Stimulated activated CD4-positive, alpha-beta T cell treated with anti-CD3 and anti-CD28 coated beads, Interleukin-2, amount 100 ng/mL, for 48 hours (primary cell): ENCODE measurements at regions not wholly inside any gene's neighbourhood (a gene's known extent, or its start where the extent isn't known, plus 50 kb on each side); places are given as distances from the start of the nearest gene placed in this dataset.
"Not testable (repeated sequence)": the region's sequence is repeated elsewhere in the genome, so short reads cannot be mapped to it uniquely, and the experiment has no call there.

Experiments used
- DNase-seq, 2 donors: peaks; one replicate each; pipeline ENCODE4 v3.0.0-alpha.2; 2020

DNA sequence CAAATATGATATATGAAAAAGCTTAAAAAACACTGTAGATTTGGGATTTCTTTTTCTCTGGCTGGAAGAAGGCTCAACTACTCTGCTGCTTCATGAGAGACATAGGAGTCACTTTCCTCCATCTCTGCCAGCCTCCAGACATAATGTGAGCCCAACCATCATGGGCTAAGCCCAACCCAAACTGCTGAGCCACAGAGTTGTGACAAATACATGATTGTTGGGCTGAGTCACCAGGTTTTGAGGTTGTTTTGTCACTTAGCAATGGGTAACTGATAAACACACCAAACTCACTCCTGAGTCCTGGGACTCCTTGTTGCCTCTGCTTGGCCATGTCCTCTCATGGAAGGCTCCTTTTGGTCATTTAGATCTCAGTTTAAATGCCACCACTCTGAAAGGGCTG, 381.8 kb upstream of the FZD8 start:
- DNase-seq: no peak

DNA sequence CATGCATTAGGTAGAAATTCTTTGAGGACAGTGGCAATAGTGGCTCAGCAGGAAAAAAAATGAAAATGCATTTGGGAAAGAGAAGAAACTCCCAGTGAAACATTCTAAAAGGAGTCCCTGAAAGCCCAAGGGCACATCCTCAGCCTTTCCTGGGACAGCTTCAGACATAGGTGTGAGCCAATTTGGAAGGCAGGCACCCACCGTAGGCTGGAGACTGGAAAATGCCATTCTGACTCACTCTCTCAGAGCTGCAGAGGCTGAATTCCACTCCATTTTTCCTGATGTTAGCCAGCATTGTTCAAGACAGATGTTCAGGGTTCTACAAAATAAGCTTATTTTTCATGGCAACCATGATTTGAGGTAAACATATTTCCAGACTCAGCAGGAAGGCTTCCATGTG, 379.0 kb upstream of the FZD8 start:
- no peak for DNase-seq

DNA sequence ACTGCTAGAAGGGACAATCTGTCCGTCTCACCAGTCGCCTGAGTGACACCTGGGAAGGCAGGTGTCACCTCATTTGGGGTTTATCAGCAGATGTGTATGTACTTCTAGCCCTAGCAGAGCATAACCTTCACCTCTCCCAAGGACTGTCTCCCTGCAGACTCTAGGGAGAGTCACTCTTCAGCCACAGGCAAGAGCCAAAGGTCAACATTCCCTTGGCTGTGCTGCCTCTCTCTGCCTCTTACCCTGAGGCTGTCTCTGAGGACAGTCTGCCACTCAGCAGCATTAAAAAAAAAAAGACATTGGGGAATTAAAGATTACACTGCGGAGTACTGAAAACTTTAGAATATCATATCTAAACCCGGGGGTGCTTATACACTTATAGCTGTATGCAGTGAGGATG, 377.7 kb upstream of the FZD8 start:
- no peak for DNase-seq

DNA sequence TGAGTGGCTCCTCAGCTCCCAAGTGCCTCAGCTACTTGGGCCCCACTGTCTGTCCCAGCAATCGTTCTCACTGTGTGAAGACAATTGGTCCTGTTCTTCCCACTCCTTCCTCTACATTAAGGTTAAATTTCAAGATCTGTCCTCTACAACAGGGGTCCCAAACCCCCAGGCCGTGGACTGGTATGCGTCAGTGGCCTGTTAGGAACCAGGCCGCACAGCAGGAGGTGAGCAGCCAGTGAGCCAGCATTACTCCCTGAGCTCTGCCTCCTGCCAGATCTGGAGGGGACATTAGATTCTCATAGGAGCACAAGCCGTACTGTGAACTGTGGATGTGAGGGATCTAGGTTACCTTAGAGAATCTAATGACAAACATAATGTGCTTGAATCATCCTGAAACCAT, 376.9 kb upstream of the FZD8 start:
- DNase-seq: no peak

DNA sequence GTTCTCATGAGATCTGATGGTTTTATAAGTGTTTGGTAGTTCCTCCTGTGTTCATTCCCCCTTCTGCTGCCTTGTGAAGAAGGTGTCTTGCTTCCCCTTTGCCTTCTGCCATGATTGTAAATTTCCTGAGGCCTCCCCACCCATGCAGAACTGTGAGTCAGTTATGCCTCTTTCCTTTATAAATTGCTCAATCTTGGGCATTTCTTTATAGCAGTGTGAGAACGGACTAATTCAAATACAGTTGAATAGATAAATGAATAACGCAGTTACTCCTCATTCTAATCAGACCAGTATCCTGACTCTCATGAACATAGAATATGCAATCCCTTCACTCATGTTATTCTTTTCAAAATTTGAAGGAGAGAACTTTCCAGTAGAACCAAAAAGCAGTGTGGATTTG, 375.0 kb upstream of the FZD8 start:
- no peak for DNase-seq

DNA sequence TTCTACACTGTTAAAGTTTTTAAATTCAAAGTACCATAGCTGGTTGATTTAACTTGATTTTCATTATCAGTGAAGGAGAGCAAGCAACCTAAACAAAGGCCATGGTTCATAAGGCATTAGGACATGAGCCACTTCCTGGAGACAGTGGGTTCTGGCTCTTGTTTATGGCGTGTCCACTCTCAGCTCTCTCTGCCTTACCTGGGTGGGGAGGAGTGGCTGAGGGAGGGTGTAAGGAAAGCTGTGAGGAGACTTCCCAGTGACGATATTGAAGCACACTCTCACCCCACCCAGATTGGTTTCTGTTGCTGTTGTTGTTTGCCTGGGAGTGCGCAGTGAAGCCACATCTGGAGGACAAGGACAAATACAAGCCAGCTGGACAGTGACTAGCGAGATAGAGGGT, 365.3 kb upstream of the FZD8 start:
- no peak for DNase-seq

DNA sequence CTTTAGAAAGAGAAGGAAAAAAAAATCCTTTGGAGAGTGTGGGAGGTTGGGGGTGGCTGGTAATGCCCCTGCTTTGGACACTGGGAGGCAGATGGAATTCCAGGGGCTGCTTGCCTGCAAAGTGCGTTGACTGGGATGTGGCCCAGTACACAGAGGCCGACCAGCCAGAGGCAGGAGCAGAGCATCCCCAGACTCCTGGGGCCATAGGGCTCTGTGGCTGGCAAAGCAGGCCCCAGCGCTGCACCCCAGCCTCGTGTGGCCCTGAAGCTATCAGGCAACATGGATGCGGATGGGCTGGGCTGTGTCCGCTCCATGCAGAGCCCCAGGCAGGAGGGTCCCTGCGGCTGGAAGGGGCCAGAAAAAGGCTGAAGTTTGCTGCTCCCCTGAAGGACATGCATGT, 361.6 kb upstream of the FZD8 start:
- DNase-seq: no peak

DNA sequence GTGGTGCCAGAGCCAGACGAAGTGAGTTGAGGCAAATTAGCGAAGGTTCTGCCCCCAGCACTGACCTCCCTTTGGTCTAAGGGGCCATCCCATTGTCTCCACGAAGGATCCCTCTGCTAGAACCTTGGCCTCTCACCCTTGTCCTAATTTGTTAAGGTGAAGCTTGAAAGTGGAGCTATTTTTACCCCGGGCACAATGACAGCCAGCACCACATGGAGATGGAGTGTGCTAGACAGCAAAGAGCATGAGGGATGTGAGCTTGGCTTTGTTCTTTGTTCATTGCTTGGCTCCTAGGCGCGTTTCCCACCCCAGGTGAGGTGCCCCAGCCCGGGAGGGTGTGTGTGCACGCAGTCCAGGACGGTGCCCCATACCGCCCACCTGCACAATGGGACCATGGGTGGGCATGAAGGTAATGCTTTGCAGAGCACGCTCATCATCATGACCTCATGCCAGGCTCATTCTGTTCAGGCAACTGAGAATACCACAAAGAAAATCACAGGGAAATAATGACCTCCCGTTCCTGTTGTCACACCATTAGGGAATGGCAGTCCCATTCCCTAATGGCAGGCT, 361.0 kb upstream of the FZD8 start:
- no peak for DNase-seq

DNA sequence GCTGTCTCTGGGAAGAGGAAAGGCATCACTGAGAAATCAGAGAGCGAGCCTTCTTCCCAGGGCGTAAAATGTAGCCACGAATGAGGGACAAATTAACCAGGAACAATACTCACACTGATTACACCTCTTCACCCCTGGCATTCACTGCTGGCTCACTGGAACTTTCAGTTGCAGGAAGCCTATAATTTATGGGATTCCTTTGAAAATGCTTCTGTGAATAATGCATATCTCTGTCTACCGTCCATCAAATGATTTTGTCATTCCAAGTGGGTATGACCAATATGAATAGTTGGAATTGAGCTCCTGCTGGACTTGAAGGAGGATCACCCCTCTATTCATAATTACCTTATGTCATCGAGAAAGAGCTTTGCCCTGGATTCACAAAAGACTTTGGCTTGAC, 360.3 kb upstream of the FZD8 start:
- no peak for DNase-seq

DNA sequence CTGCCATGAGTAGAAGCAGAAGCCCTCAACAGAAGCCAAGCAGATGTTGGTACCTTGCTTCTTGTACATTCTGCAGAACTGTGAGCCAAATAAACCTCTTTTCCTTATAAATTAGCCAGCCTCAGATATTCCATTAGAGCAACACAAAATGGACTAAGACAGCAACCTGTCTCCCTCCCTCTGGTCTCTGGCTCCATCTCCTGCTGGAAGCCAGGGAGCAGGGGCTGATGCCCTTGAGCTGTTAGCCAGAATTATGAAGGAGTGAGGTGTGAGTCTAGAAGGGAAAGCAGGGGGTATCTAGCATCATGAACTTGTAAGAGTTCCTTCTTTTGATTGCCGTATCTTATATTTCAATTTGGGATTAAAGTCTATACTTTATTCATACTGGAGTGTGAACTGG, 358.7 kb upstream of the FZD8 start:
- not testable (repeated sequence) for DNase-seq

DNA sequence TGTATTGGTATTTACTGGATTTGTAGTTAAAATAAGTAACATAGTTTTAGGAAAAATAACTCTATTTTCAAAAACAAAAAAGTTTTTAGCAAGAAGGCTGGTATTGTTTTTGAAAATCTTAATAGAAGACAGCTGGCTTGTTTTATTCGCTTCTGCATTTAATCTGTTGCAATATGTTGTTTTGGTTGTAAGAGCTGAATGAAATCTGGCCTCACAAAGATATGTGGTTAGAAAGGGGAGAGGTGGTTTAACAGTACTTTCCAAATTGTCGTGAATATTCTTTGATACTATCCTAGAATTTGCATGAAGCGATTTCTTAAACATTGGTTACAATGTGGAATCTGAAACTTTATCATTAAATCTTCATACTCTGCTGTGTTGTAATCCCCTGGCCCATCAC, 355.9 kb upstream of the FZD8 start:
- no peak for DNase-seq

DNA sequence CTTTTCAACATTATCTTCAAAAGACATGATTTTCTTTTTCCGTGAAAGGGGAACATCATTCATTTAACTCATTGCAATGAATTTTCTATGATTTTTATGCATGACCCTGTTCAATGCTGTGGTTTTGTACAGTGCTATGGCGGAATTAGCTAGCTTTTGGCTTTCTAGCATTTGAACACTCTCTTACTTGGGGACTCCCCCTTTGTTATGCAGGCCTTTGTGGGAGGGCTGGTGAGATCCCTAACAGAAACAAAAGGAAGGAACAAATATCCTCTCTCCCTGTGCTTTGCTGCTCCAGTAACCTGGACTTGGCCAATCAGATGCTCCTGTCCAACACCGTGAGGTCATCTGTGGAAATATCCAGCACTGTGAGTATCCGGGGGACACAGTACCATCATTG, 353.4 kb upstream of the FZD8 start:
- DNase-seq: no peak

DNA sequence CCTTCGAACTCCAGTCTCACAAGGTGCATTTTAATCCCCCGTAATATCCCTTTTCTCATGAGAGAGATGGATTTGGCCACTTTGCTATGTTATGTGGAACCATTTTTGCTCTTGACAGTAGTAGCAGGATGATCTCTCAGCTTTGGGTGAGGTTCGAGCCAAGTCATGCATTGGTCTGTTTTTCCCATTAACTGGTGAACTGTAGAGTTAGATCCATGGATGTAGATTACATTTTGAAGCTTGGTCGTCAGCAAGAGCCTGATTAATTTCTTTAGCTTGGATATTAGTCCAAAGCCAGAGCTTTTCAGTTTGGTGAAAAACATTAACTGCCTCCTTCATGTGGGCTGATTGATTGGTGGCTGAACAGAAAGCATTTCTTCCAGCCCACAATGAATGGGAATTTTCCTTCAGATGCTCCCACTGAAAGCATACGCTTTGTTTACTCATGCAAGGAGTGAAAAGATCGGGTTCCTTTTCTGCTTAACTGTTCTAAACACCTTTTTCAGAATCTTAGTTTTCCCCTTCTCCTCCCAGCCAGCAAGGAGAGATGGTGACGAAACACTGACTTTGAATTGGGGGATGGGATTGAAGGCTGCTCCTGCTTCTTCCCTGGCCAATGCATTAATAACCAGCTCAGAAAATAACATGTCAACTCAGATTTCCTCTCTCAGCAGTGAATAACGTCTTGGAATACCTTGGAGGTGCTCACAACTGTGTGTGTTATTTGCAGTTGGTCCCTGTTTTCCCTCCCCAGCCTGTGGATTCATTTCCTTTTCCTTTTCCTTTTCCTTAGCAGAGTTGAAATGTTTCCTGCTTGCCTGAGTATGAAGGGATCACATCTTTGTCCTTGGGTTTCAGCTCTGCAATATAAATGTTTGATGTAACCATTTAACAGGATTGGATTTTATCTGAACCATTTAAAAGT, 351.8 kb upstream of the FZD8 start:
- DNase-seq: no peak

DNA sequence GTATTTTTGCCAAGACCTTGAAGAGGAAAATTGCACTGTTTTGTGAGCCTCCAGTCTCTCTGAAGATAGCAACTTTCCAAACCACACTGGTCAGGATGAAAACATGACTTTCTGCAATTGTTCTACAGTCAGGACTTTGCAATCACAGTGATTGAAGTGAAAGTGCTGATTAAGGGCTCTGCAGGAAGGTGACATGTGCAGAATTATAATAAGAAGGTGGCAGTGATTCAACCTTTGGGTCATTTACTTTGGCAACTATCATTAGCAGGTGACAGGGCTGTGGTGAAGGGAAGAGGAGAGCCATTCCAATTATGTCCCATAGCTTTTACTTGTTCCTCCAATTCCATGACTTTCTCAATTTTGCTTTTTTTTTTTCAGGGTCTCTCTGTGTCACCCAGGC, 350.0 kb upstream of the FZD8 start:
- DNase-seq: no peak

DNA sequence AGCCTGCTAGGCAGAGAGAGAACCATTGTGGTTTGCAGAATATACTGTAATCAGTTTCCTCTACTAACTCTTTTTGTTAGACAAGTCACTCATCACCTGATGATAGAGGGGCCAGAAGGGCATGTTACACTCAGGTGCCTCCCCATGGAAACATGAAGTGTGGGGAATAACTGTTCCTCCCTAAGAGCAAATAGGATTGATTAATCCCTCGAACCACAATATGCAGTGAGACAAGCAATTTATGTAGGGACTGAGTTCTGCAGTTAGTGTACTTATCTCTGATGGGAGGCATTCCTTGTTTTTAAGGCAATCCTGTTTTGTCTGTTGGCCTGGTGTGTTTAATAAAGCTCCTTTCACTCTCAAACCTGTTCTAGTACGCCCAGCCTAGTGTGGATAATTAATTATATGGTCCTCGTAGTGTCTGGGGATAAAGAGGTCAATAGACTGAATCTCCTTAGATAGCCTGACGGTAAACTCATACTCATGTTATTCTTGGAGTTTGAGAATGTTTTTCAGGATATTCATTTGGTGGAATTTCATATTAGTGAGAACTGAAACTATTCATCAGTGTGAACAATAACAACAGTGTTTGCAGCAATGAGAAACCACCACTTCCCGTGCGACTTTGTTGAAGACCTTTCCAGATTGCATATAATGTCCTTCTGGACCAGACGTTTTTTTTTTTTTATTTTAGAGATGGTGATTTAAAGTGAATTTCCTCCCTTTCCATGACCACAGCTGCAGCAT, 344.8 kb upstream of the FZD8 start:
- no peak for DNase-seq

DNA sequence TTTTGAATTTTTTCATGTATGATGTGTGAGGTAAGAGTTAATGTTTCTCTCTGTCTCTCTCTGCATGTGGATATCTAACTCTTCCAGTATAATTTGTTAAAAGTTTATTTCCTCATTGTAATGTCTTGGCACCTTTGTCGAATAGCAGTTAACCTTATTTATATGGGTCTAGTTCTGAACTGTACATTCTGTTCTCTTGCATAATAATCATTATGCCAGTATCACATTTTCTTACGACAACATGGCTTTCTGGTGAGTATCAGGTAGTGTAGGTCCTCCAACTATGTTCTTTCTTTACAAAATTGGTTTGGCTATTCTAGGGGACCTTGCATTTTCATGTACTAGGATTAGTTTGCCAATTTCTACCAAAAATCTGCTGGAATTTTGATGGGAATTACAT, 337.0 kb upstream of the FZD8 start:
- DNase-seq: no peak

DNA sequence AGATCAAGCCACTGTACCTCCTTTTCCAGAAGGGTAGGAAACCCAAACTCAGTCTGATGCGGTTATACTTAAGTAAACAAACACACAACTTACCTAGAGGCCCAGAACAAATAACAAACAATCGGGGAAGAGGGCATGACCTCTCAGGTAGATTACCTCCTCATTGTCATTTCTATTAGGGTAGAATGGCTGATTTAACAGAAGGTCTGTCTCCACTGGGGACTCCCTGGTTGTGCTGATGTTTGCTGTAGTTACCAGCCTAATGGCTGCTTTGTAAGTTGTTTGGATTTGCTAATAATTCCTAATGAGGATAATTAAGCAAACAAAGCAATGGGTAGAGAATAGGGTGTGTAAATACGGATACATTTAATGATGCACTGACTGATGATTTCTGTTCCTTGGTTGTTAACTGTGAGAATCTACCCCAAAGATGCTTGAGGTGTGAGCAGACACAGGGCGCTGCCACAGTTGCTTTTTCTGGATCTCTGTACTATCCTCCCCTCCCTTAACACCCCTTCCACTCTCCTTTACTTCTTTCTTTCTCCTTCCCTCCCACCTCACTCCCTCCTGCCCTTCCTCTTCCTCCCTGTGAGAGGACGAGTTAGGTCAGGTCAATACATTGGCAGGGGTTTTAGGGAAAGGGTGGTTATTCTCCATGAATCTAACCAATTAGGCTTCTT, 332.0 kb upstream of the FZD8 start:
- DNase-seq: not testable (repeated sequence)

DNA sequence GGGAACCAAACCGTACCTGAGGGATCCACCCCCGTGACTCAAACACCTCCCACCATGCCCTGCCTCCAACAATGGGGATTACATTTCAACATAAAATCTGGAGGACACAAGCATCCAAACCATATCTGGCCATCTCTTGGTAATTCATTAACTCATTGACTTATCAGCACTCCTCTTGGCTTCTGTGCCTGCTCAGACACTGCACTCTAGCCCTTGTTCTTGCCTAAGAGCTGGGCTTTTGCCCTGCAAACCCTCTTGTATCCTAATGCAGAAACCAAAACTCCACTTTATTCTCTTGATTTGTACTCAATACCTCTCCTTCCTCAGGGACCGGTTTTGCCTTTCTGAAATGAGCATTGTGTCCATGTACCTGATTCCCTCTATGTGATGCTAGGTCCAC, 330.2 kb upstream of the FZD8 start:
- DNase-seq: no peak

DNA sequence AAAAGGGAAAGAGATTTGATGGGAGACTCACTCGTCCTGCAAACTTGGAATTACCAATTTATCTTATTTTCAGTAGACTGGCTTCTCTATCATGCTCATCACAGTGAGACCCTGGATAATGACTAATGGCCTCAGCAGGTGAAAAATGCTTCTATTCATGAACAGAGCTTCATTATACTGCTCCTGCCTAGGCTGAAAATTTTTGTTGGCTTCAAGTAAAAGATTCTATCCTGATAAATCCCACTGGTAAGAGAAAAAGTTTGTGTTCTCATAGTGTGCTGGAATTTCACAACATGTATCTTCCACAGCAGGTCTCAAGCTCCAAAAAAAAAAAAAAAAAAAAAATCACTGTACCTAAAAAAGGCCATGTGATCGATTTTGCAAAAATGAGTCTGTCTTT, 329.3 kb upstream of the FZD8 start:
- DNase-seq: no peak

DNA sequence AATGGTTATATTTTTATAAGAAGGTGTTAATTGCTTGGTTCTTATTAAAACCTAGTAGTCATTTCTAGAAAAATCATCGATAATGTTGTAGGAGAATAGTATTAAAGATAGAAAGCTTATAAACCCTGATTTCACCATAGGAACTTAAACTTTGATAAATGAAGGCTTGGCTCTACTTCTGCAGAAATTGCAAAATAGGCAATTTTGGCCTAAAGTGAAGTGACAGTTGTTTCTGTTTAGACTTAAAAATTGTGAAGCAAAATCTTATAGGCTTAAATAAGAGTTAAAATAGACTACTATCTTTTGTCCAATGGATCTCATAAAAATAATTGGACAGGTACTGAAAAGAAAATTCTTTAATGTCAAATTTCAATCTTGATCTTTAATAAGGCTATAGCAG, 321.6 kb upstream of the FZD8 start:
- no peak for DNase-seq

DNA sequence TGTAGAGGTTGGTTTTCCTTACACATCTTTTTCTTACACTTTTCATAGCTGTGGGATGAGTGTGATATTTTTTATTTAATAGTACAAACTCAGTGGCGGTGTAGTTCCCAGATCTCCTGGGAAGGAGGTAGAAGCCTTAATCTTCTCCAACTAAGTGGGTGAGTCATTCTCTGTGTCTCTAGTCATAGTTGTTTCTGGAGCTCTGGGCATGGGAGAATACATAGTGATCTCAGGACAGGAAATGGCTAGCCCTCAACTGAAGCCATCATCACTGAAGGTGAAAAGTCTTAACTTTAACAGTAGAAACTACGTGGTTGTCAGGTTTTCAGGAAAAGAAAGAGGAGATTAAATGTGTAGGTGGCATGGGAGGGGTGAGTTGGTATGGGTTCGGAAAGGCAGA, 319.4 kb upstream of the FZD8 start:
- no peak for DNase-seq

DNA sequence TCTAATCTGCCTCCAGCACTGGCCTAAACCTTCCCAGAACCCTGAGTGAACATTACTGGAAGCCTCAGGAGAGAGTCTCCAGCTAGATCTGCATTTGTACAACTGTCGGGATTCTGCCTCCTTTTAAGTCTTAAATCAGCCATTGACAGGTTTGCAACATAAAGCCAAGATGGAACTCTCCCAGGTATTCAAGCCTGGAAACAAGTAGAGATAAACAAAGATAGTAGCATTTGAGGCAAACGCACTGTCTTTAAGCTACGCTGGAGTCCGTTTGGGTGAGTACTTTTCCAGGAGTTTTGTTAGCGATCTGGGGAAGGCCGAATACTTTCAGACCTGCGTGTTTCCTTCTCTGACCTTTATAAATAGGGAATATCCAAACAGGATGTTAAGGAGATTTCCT, 317.2 kb upstream of the FZD8 start:
- no peak for DNase-seq

DNA sequence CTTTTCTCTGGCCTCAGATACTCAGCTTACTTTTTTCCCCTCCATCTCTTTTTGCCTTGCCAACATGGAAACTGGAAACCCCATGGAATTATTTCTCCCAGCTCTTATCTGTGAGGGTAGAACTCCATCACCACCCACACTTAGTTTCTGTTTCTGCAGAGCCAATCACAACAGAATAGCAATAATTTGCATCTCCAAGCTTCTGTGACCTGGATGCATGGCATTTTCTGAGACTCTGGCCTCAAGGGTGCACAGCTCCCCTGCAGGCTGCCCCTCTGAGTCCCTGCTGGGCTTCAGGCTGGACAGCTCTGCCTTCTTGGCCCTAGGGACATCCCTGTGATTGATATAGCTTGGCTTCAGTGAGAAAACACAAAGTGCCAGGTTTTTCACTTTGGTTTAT, 316.5 kb upstream of the FZD8 start:
- DNase-seq: not testable (repeated sequence)

DNA sequence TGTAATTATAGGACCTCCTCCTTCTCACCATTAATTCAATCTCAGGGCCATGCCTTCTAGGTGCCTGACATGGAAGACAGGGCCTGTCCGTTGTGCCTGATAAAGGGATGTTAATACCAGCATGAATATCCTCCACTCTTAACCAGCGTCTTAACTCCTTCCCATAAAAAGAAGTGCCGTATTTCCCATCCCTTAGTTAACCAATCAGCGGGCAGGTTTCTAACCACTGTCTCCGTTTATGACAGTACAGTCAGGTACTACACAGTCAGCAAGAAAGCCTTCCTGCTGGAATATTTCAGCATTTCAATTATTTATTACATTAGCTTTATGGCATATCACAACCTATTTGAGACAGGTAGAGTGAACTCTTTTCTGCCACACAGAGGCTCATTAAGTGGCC, 308.6 kb upstream of the FZD8 start:
- no peak for DNase-seq
